Keratinocyte (primary cell): ENCODE measurements at regions not wholly inside any gene's neighbourhood (a gene's known extent, or its start where the extent isn't known, plus 50 kb on each side); places are given as distances from the start of the nearest gene placed in this dataset.

ENCODE experiments used
- EZH2 ChIP-seq: IDR thresholded peaks from one replicate; pipeline ENCODE4 v1.6.1; 2012; ENCODE audit warnings: inconsistent platforms, mild to moderate bottlenecking, low read length, moderate library complexity
- TF ChIP-seq, protein P1 (sequence below), 3 experiments: IDR thresholded peaks in 1 of 3; conservative IDR thresholded peaks in 1 of 3; optimal IDR thresholded peaks in 1 of 3; 2 replicates in 2 of 3; 3 replicates in 1 of 3; pipeline versions ENCODE3 to v1.5.1; 2011; ENCODE audit warnings: low read length in 3 of 3, mild to moderate bottlenecking in 3 of 3, moderate library complexity in 2 of 3, control low read depth in 1 of 3, inconsistent platforms in 1 of 3; ENCODE audit not compliant: insufficient read depth in 2 of 3; ENCODE audit errors: extremely low read depth in 1 of 3

DNA sequence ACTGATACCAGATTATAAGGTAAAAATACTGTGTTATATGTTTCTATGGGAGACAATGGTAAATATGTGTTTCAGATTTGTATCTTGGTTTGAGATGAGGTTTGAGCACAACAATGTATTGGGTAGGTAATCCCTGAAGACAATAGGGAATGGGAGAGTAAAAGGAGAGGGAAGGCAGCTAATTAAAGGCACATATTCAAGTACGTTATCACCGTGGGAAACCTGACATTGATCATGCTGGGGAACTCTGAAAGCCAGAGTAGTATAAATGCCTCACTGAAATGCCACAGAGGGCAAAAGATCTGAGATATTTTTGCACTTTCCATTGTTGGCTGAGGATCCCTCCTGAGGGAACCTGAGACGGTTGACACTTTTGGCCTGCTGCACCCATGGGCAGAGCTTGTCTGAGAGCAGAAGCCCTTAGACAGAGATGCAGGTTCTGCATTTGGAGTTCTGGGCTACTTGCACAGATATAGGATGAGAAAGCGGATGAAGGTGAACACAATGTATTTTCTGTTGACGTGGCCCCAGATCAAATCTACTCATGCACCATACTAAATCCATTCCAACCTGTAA lies 506.7 kb downstream of the PCDH18 start:
- TF ChIP-seq, protein P1, sequence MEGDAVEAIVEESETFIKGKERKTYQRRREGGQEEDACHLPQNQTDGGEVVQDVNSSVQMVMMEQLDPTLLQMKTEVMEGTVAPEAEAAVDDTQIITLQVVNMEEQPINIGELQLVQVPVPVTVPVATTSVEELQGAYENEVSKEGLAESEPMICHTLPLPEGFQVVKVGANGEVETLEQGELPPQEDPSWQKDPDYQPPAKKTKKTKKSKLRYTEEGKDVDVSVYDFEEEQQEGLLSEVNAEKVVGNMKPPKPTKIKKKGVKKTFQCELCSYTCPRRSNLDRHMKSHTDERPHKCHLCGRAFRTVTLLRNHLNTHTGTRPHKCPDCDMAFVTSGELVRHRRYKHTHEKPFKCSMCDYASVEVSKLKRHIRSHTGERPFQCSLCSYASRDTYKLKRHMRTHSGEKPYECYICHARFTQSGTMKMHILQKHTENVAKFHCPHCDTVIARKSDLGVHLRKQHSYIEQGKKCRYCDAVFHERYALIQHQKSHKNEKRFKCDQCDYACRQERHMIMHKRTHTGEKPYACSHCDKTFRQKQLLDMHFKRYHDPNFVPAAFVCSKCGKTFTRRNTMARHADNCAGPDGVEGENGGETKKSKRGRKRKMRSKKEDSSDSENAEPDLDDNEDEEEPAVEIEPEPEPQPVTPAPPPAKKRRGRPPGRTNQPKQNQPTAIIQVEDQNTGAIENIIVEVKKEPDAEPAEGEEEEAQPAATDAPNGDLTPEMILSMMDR (optimal IDR thresholded peaks at IDR 0.05 in 1 of 3, IDR thresholded peaks at IDR 0.05 in 1 of 3, conservative IDR thresholded peaks at IDR 0.05 in 1 of 3; ENCODE audit: extremely low read depth in 1 of 3, insufficient read depth in 2 of 3, low read length in 3 of 3), result no peak
- TF ChIP-seq EZH2, result no peak
